Inferior parietal cortex (tissue), 1 donor: ENCODE measurements at regions not wholly inside any gene's neighbourhood (a gene's known extent, or its start where the extent isn't known, plus 50 kb on each side); places are given as distances from the start of the nearest gene placed in this dataset.
A peak's percentile ranks its signal among the peaks of the same experiment; 100 is the strongest.

Experiments
- DNase-seq: peaks from one replicate; pipeline ENCODE4 v3.0.0-alpha.2; 2016; ENCODE audit errors: extremely low spot score

DNA sequence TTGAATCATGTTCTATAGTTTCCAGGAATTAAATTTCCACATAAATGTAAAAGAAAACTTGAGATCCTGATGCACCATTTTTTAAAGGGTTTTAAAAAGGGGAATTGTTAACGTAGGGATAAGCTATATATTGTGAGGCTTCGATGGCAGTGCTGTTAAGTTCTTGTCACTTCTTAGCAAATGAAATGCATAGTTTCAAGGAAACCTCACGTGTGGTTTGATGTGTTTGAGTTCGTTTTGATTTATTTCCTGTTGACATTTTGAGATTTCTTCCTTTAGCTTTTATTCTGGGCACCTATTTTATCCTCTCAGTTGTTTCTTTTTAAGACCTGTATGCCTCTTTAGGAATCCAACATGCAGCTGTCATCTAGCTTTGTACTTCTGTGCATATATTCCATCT lies 301.0 kb downstream of the DOCK8 start:
- no peak for DNase-seq

DNA sequence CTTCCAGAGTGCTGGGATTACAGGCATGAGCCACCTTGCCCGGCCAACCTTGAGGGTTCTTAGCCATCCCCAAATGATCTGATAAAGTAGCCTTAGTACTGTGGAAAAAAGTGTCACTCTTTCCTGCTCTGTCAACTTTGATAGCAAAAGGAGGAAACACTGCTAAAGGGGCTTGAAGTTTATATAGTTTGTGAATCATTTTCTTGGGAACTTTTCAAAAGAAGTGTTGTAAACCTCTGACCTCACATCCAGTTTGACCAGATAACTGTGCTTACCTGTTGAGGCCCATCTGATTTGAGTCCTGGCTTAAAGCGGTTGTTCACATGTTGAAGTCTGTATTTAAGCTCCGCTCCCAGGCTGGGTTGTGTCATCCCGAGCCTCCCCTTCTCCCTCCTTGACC lies 303.3 kb downstream of the DOCK8 start:
- no peak for DNase-seq

DNA sequence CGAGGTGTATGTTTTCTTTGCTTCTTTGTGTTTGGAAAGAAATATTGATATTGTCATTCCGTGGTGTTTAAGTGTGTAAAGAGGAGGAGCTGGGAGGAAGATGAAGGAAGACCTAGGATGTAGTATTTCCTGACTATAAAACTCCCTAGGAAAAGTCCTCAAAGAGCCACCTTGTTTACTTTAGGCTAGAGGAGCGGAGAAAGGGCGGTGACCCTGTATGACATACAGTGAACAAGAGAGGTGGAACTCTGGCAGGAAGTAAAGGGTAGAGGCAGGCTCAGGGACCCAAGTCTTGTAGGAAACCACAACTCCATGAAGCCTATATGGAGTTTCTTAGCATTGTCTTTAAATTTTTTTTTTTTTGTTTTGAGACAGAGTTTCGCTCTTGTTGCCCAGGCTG lies 303.9 kb downstream of the DOCK8 start:
- no peak for DNase-seq

DNA sequence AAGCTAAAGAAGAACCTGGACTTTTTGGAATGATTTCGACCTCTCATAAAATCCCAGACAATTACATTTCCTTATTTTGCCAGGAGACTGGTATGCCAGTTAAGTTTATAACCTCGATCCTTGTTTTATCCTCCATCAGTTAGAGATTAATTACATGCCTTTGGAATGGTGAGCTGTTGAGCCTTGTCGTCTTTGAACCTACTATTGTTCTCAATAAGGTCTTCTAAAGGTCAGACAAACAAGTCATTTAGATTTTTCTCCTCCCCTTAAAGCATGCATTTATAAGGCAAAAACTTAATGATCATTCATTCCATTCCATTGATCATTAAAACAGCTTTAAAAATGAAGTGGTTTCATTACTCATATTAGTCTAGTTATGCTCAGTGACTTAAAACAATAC lies 304.9 kb downstream of the DOCK8 start:
- no peak for DNase-seq

DNA sequence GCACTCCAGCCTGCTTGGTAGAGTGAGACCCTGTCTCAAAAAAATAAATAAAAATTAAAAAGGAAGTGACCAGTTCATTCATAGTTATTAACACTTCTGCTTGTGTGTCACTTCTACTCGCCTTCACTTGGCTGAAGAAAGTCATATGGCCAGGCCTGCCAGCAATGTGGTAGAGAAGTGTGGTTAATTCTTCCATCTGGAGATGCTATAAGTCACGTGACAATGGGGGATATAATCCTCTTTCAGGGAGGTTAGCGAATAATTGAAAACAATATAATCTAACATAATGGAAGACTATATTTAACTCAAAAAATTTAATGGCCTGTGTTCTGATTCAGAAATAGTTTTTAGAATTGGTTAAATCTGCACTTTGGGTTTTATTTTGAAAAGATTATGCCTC lies 305.6 kb downstream of the DOCK8 start:
- DNase-seq: no peak

DNA sequence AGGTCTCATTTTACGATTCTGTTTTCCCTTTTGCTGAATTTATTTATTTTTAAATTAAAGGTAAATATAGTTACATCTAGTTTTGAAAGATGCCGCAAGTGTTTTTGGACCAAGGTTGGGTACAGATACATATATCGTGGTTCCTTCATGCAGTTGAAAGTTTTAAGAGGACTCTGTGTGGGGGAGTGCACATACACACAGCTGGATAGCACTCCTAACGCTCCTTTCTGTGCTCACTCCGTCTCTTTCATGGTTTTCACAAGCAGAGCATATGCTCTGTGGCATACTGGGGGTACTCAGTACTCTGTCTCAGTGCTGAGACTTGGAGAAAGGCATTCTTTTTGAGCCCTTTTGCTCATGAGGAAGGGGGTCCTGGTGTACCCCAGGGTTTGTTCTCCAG lies 307.5 kb downstream of the DOCK8 start:
- DNase-seq: no peak

DNA sequence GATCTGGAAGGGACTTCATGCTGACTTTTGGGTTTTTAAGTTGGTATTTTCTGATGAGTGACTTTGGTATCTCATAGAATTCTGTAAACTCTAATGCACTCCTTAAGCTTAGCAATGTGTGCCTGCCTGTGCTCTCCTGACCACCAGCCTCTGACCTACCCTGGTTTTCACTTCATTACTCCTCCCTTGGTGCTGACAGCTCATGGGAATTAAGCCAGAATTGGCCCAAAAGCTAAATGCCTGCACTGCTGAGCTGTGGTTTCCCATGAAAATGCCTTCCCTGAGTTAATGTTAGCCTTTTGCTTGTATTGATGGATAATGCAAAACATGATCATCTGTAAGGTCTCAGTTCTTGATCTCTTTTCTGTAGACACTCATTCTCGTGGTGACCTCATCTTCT lies 308.0 kb downstream of the DOCK8 start:
- no peak for DNase-seq

DNA sequence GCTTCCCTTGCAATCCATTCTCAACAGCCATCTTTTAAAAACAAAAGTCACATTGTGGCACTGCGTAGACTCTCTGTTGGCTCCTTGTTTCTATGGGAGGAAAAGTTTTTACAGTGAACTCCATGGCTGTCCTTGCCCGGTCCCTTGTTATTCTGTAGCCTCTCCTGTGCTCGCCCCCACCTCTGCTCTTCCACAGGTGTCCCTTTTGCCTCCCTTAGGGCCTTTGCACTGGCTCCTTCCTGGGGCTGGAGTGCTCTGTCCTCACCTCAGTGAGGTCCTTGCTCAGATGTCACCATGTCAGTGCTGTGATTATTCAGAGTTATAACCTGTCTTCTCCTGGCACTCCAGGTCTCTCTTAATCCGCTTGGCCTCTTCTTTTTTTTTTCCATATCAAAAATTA lies 308.8 kb downstream of the DOCK8 start:
- no peak for DNase-seq

DNA sequence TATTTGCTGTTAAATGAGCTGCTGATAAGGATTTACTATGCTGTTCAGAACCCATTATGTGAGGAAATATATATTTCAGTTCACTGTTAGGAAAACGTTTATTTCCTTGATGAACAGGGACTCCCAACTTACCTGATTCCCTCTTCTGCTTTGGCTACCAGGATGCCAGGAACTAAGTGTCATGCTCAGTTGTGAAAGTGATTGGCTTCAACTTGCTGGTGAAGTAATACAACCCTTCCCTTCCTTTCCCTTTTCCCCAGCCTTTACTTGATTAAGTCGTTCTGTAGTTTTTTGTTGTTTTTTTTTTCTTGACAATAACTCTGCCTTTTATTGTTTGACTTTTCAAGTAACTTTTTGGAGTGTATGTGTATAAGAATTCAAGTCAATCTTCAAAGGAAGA lies 309.3 kb downstream of the DOCK8 start:
- DNase-seq: no peak

DNA sequence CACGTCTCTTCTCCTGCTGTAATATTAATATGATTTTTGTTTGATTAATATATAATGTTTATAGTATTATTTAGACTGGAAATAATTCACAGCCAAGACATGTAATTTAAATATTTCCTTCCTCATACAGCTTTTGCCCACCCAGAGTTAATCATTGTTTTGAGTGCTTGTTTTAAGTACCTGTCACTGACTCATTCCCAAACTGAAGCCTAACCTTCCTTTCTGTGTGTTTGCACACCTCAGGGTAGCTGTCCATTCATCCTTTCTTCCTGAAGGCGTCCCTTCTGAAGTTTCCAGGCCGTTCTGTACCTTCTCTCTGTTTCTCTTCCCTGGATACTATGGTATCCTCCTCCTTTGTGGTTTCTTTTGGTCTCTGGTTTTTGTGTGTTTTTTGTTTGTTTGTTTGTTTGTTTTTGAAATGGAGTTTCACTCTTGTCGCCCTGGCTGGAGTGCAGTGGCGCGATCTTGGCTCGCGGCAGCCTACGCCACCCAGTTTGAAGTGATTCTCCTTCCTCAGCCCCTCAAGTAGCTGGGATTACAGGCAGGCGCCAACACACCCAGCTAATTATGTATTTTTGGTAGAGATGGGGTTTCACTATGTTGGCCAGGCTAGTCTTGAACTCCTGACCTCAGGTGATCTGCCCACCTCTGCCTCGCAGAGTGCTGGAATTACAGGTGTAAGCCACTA lies 312.4 kb downstream of the DOCK8 start:
- no peak for DNase-seq

DNA sequence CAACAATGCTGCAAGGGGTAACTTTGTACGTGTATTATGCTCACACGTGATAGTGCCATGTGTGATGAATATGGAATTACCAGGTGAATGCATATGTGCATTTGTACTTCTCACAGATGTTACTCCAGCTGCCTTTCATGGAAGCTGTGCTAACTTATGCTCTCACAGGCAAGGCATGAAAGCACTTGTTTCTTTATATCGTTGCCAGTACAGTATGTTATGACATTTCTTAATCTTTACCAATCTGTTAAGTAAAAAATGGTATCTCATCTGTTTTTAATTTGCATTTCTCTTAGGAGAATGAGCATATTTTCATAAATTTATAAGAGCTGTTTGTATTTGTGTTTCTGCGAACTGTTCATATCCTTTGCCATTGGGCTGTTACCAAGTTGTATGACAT lies 311.8 kb upstream of the DMRT1 start:
- no peak for DNase-seq

DNA sequence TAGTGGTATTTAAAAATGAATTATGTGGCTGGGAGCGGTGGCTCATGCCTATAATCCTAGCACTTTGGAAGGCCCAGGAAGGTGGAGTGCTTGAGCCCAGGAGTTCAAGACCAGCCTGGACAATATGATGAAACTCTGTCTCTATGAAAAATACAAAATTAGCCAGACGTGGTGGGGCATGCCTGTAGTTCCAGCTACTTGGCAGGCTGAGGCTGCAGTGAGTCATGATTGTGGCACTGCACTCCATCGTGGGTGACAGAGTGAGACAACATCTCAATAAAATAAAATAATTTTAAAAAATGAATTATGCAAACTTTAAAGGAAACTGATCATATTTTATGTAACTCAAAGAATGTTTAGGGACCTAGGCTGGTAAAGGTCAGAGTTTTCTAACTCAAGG lies 310.8 kb upstream of the DMRT1 start:
- no peak for DNase-seq

DNA sequence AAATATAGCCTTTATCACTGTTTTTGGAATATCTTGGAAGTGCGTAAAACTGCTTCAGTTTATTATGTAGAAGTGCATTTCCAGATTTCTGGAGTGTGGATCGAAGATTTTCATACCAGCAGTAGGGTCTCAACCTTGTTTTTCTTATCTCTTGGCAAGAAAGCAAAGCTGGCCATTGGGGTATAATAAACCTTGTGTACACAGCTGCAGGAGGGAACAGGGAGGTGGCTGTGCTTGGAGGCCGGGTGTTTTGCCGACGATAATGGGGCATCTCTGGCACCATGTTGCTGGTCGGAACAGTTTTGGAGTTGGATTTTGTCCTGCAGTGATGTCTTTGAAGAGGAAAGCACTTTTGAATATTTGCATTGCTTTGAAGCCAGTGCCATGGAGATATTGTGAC lies 308.8 kb upstream of the DMRT1 start:
- no peak for DNase-seq

DNA sequence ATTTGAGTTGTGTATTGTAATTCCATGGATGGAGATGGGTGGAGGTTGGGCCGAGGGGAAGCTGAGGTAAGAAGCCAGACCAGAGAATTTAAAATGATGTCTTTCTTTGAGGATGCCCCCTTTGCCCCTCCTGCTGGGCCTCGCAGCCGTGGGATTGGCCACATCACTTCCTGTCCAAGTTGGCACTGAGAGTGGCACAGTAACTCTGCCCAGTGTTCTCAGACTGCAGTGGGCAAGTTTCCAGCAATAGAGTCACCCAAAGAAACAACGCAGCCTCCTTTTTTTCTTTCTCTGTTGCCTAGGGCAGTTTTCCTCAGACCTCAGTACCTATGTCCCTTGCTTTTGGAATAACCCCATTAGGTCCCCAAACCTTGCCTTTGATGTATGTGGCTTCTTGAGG lies 306.6 kb upstream of the DMRT1 start:
- DNase-seq: peak; percentile 85

DNA sequence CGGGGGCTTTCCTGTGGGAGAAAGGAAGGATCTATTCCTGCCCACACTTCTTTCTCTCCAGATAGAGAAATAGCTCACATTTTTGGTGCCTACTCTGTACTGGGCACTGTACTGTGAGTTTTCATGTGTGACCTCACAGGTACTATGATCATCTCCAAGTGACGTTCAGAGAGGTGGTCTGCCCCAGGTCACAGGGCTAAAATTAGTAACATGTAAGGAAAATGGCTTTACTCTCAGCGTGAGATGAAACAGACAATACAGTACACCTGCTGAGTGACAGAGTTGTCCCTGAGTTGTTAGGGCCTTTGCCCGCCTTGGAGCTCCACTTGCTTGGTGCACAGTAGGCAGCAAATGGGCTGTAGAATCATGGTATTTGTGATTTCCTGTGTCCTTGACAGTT lies 306.1 kb upstream of the DMRT1 start:
- DNase-seq: no peak

DNA sequence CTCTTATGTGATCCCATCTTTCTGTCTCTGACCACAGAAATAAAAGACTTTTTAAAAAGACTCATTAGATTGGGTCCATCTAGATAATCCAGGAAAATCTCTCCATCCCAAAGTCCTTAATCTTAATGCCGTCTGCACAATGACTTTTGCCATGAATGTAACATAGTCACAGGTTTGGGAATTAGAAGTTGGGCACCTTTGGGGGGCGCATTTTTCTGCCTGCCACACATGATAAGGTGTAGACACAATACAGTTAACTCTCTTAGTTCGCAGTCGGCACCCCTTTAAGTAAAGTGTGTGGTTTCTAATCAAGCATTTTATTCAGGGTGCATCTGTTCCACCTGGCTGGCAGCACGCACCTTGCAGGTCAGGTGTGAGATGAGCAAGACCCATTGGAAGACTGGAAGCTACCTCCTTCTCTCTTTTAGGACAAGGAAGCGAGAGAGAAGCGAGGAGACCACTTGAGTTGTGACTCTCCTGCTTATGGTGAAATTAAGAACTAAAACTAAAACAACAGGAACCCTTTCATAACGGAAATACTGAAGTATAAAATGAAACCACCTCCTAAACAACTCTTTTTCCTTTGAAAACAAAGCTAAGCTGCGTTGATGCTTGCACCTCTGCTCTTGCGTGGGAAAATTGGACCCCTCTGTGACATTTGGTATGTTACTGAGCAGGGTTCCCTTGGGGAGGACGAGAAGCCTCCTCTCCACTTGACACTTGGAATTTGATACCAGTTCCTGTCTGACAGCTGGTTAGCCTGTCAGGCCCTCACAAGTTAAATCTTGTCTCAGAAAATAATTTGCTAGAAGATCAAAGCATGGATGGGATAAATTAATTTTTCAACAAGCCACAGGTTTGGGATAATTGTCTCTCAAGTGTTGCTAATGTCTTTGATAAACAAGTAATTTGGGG lies 304.6 kb upstream of the DMRT1 start:
- DNase-seq: no peak

DNA sequence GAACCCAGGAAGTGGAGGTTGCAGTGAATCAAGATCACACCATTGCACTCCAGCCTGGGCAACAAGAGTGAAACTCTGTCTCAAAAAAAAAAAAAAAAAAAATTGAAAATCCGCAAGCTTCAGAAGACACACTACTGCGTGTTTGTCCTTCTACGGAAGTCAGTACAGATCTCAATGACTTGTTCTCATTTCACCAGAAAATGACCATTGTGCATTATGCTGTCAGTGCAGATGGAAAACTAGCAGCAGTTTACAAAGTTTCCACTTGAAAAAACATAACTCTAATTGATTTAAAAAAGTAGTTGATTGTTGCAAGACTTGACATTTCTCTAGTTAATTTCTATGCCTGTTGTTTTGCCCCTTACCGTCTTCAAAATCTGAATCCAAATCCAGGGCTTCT lies 298.0 kb upstream of the DMRT1 start:
- no peak for DNase-seq

DNA sequence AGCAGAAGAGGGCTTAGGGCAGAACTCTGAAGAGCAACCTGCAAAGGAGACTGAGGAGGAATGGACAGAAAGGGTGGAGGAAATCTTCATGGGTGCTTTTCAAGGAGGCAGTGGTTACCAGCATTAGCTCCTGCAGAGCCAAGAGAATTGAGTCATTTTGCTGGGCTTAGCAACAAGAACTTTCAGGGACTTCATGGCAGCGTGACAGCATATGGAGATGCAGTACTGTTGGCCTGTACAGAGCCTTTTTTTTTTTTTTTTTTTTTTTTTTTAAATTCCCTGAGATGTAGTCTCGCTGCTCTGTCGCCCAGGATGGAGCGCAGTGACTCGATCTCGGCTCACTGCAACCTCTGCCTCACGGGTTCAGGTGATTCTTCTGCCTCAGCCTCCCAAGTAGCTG lies 296.0 kb upstream of the DMRT1 start:
- no peak for DNase-seq

DNA sequence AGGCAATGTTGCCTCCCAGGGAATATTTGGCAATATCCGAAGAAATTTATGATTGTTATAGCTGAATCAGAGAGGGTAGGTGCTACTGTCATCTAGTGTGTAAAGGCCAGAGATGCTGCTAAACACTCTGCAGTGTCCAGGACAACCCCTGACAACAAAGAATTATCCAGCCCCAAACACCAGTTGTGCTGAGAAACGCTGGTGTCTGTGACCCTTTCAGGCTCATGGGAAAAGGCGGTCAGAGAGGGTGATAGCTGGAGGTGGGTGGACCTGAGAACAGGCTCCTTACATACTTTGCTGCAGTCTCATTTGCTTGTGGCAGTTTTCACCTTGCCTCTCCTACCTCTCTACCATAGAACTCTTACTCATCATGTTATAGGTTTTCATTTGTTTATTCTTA lies 295.3 kb upstream of the DMRT1 start:
- DNase-seq: no peak

DNA sequence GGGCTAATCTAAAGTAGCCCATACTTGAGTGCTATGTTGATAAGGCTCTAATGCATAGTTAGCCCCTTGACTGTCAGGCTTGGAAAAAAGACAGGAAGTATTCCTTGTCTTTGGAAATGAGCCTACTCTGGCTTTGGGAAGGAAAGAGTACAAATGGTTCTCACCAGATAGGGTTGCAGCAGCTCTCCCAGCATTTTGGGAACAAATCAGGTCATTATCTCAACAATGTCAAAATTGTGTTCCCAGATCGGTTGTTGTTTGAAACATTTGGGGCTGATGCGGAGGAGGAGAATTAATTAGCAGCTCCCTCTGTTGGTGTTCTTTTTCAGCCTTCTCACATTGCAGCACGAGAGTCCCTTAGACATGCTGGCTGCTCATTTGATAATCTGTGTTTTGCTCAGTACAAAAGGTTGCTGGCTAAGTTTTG lies 294.7 kb upstream of the DMRT1 start:
- DNase-seq: peak; percentile 81

DNA sequence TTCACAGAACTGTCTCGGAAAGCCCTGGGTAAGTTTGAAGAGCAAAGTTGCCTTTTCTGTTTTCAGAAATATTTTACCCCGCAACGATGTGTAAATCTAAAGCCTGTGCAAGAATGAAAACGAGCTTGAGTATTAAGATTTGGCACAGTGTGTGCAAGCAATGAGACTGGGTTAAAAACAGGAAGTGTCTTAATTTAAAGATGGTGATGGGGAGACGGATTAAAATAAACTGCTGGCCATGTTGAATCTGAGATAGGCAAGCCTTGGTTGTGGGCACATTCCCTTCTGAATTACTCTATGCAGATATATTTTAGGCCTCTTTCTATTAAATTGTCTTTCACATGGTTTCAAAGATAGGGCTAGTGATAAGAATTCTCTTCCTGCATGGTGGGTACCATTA lies 294.2 kb upstream of the DMRT1 start:
- no peak for DNase-seq

DNA sequence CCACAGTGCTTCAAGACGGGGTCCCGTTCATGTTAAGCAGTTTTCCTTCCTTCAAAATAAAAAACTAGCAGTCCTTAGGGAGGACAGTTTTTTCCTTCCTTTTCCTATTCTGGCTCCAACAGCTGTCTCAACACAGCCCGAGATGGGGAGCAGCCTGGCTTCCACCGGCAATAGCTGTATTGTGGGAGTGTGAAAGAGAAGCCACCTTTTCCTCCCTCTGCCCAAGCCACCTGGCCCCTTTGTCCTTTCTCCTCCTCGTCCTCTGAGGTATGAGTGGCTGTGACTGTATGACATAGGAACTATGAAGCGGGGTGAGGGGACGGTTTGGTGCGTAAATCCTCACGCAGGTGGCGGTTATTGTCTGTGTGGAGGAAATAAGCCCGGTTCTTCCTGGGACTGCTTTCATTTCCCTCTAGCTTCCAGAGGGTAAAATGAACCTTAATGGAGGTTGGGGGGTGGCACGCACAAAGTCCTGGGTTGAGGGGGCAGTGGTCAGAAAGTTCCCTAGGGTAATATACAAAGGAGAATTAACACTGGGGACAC lies 292.0 kb upstream of the DMRT1 start:
- DNase-seq: no peak

DNA sequence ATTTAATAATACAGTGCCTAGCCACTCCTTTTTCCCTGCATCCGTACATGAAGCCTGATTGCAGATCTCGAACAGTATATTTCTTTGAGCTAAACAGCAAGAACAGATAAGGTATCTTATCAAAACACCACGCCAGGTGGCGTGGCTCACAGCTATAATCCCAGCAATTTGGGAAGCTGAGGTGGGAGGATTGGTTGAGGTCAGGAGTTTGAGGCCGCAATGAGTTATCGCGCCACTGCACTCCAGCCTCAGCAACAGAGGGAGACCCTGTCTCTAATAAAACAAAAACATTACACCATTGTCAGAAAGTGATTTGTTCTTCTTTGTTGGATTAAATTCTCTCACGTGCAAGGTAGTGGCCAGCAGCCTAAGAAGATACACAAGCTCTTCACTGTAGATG lies 291.2 kb upstream of the DMRT1 start:
- no peak for DNase-seq
